ENCODE measurements at regions not wholly inside any gene's neighbourhood (a gene's known extent, or its start where the extent isn't known, plus 50 kb on each side); places are given as distances from the start of the nearest gene placed in this dataset.

GRCh38 chr2:126748188-126748760 lies 92.3 kb downstream of the GYPC start:
- H3K4me3 ChIP-seq (ENCODE audit: low read depth, low read length), result no peak overlapping the region

GRCh38 chr2:126748929-126749518 lies 93.1 kb downstream of the GYPC start:
- H3K4me3 ChIP-seq (ENCODE audit: low read depth, low read length), result no peak overlapping the region

- no peak overlapping the region for H3K4me3 ChIP-seq (ENCODE audit: low read depth, low read length)
Observed at GRCh38 chr2:126749537-126749936, 93.6 kb downstream of the GYPC start.

DNA sequence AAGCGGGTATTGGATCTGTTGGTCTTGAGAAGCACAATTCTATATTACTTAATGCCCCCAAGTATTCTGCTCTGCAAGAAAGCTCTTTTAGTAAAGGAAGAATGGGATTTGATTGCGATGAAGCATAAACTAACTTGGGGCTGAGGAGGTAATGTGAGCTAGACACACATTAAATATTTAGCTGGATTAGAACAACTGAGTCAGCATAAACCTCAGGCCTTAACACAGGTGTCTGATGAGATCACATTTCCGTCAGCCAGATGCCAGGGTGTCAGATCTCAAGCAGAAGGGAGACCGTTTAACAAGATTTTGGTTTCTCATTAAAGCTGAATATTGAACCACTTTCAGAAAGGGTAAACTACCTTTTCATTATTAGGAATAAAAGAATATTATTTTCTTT lies 94.5 kb downstream of the GYPC start:
- H3K4me3 ChIP-seq (ENCODE audit: low read depth, low read length), result no peak overlapping the region

GRCh38 chr2:126751477-126751876 lies 95.5 kb downstream of the GYPC start:
- no peak overlapping the region for H3K4me3 ChIP-seq (ENCODE audit: low read depth, low read length)

DNA sequence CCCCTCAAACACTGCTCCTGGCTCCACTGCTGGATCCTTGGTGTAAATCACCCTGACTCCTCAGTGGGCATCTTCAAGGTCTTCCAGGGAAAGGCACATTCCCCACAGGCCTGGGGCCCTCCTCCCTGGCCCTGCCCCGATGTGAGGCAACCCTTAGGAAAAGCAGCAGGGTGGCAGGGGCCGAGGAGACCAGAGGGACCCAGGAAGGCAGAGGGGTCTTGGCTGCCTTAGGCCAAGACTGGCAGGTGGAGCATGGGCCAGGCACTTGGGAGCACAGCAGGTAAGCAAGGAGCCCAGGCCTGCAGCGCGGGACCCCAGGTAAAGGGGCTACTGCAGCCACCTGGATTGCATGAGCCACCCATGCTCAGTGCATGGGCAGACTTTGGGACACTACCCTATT lies 96.9 kb downstream of the GYPC start:
- no peak overlapping the region for H3K4me3 ChIP-seq (ENCODE audit: low read depth, low read length)

- H3K4me3 ChIP-seq (ENCODE audit: low read depth, low read length), result no peak overlapping the region
Observed at GRCh38 chr2:126753501-126754212, 97.7 kb downstream of the GYPC start.

DNA sequence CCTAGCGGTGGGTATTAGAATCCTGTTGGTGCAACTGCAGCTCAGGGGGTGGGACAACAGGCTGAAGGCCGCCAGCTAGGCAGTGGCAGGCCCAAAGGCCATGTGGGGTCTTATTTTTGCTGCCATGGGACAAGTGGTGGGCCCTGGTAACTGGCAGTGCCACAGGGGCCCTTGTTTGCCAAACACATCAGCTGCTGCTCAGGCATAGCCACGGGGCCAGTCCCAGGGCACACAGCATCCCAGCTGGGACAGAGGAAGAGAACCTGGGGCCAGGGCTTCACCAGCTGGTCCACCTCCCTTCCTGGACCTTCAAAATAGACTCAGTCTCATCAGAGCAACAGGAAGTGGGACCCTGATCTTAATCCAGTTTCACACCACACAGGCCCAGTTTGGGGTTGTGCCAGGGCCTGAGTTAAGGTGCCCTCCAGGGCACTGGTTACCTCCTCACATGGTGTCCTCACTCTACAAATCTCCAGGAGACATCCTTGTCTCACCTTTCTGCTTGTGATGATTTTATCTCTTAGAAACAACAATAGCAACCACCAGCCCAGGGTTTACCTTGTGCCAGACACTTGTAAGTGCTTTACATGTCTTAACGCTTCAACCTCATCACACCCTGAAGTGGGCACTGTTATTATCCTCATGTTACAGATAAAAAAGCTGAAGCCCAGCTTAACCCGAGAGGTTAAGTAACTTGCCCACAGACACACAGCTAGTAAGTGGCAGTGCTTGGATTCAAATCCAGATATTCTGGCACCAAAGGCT lies 98.5 kb downstream of the GYPC start:
- H3K4me3 ChIP-seq (ENCODE audit: low read depth, low read length), result no peak overlapping the region

DNA sequence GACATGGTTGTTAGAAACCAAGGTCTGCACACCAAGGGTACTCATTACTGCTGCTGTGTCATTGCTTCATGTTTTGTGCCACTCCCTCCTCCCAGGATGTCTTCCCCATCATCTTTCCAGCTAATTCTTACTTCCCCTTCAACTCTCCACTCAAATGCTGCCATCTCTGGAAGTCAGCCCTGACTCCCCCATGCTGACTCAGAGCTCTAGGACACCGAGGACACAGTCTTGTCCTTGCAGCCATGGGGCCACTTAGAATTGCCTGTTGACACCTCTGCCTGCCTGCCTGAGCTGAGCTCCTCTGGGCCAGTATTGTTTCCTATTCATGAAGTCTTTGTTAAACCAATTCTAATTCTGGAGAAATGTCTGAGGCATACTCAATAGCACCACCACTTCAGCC lies 100.2 kb downstream of the GYPC start:
- no peak overlapping the region for H3K4me3 ChIP-seq (ENCODE audit: low read depth, low read length)

- H3K4me3 ChIP-seq (ENCODE audit: low read depth, low read length), result no peak overlapping the region
Observed at GRCh38 chr2:126761256-126761980, 105.5 kb downstream of the GYPC start.

GRCh38 chr2:126761981-126762878 lies 106.3 kb downstream of the GYPC start:
- no peak overlapping the region for H3K4me3 ChIP-seq (ENCODE audit: low read depth, low read length)

DNA sequence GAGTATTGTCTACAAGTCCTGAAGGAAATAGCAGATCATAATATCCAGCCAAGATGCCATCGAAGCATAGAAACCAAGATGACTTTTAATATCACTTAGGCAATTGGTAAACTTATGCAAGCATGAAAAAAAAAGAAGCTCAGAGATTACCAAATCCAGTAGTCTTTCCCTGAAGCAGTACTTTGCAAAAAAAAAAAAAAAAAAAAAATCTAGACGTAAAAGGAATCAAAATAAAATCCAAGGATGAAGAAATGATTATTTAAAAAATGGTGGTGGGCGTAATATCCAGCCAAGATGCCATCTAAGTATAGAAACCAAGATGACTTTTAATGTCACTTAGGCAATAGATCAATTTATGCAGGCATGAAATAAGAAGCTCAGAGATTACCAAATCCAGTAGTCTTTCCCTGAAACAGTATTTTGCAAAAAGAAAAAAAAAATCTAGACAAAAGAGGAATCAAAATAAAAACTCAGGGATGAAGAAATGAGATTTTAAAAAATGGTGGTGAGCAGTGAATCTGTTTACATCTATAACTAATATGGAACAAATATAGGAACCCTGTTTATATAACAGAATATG lies 108.8 kb downstream of the GYPC start:
- no peak overlapping the region for H3K4me3 ChIP-seq (ENCODE audit: low read depth, low read length)

DNA sequence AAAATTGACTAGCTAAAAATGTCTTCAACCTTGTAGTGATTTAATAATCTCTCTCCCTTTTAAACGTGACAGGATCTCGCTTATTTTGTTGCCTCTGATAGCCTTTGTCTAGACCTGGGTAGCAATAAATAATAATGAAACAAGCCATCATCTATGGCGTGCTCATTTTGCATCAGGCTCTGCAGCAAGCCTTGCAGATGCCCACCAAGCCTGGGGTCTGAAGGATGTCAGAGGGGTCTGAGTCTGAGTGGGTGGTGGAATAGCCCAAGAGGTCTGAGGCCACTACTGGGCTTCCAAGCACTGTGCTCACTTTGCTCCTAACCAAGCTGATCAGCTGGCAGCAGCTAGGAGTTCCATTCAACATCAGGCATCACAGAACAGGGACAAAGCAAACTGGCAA lies 109.4 kb downstream of the GYPC start:
- H3K4me3 ChIP-seq (ENCODE audit: low read depth, low read length), result no peak overlapping the region

- no peak overlapping the region for H3K4me3 ChIP-seq (ENCODE audit: low read depth, low read length)
Observed at GRCh38 chr2:126766295-126766968, 110.5 kb downstream of the GYPC start.

GRCh38 chr2:126766969-126767296 lies 111.0 kb downstream of the GYPC start:
- no peak overlapping the region for H3K4me3 ChIP-seq (ENCODE audit: low read depth, low read length)

DNA sequence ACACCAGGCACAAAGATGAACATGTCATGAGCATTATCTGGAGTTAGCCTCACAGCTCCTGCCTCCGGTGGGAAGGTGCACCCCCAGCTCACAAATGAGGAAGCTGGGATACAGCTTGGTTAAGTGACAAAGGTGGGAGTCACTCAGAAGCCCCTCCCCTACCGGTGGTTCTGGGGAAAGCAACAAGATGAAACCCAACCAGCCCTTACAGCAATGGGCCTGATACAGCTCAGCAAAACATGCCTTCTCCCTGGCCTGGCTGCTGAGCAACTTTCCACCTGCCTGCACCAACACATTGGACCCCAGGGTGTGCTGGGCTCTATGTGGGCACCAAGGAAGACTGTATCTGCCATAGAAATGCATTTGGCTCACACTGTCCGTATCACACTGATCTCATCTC lies 113.2 kb downstream of the GYPC start:
- H3K4me3 ChIP-seq (ENCODE audit: low read depth, low read length), result no peak overlapping the region

- H3K4me3 ChIP-seq (ENCODE audit: low read depth, low read length), result no peak overlapping the region
Observed at GRCh38 chr2:126770466-126770865, 114.5 kb downstream of the GYPC start.

GRCh38 chr2:126771094-126771493 lies 115.1 kb downstream of the GYPC start:
- H3K4me3 ChIP-seq (ENCODE audit: low read depth, low read length), result no peak overlapping the region

GRCh38 chr2:126771501-126772195 lies 115.7 kb downstream of the GYPC start:
- no peak overlapping the region for H3K4me3 ChIP-seq (ENCODE audit: low read depth, low read length)

All from iPS-11a (cell line).